GM23248 (cell line): ENCODE measurements at regions not wholly inside any gene's neighbourhood (a gene's known extent, or its start where the extent isn't known, plus 50 kb on each side); places are given as distances from the start of the nearest gene placed in this dataset.

Experiments used
- DNase-seq: peaks from one replicate; pipeline ENCODE4 v3.0.0-alpha.2; 2015
- H2AFZ ChIP-seq: fragments of 200-600 bp; sonication (generic); 2 replicates; pipeline ENCODE4 v1.6.1; 2016; ENCODE audit warnings: antibody characterized with exemption
- H3F3A ChIP-seq: fragments of 200-600 bp; sonication (generic); 2 replicates; pipeline ENCODE4 v1.6.1; 2016; ENCODE audit warnings: mild to moderate bottlenecking, antibody characterized with exemption, mixed run types; ENCODE audit not compliant: insufficient read depth
- H3K27ac ChIP-seq: fragments of 200-600 bp; sonication (generic); 2 replicates; pipeline ENCODE4 v1.5.1; 2016; ENCODE audit warnings: mild to moderate bottlenecking
- H3K27me3 ChIP-seq: fragments of 200-600 bp; sonication (generic); replicated peaks from 2 replicates; pipeline ENCODE4 v1.6.1; 2016; ENCODE audit warnings: mild to moderate bottlenecking; ENCODE audit not compliant: insufficient read depth
- H3K36me3 ChIP-seq: fragments of 200-600 bp; sonication (generic); 2 replicates; pipeline ENCODE4 v1.6.1; 2016; ENCODE audit warnings: low read depth, mild to moderate bottlenecking
- H3K4me1 ChIP-seq: fragments of 200-600 bp; sonication (generic); 2 replicates; pipeline ENCODE4 v1.6.1; 2016; ENCODE audit warnings: mild to moderate bottlenecking; ENCODE audit not compliant: insufficient read depth
- H3K4me2 ChIP-seq: fragments of 200-600 bp; sonication (generic); one replicate; pipeline ENCODE4 v1.6.1; 2016; ENCODE audit warnings: mild to moderate bottlenecking; ENCODE audit not compliant: unreplicated experiment
- H3K4me3 ChIP-seq: fragments of 200-600 bp; sonication (generic); 2 replicates; pipeline ENCODE4 v1.5.1; 2016; ENCODE audit warnings: mild to moderate bottlenecking
- H3K79me2 ChIP-seq: fragments of 200-600 bp; sonication (generic); 2 replicates; pipeline ENCODE4 v1.6.1; 2016; ENCODE audit warnings: mild to moderate bottlenecking; ENCODE audit not compliant: insufficient read depth
- H3K9ac ChIP-seq: fragments of 200-600 bp; sonication (generic); 2 replicates; pipeline ENCODE4 v1.6.1; 2016; ENCODE audit warnings: mild to moderate bottlenecking
- H3K9me2 ChIP-seq: fragments of 200-600 bp; sonication (generic); 2 replicates; pipeline ENCODE4 v1.6.1; 2016; ENCODE audit warnings: mixed run types, mild to moderate bottlenecking, moderate library complexity; ENCODE audit not compliant: insufficient read depth
- H3K9me3 ChIP-seq: fragments of 200-600 bp; sonication (generic); one replicate; pipeline ENCODE4 v1.6.1; 2017; ENCODE audit warnings: low read depth
- H4K20me1 ChIP-seq: fragments of 200-600 bp; sonication (generic); 2 replicates; pipeline ENCODE4 v1.6.0; 2016; ENCODE audit not compliant: insufficient read depth
- EZH2 ChIP-seq: fragments of 200-600 bp; sonication (generic); IDR thresholded peaks from 2 replicates; pipeline ENCODE4 v1.6.1; 2018; ENCODE audit warnings: antibody characterized with exemption, mild to moderate bottlenecking; ENCODE audit not compliant: insufficient read depth, poor library complexity, severe bottlenecking
- EZH2phosphoT487 ChIP-seq: fragments of 200-600 bp; sonication (generic); IDR thresholded peaks from 2 replicates; pipeline ENCODE4 v1.6.1; 2018; ENCODE audit warnings: antibody characterized with exemption, moderate library complexity, mild to moderate bottlenecking, low read depth; ENCODE audit not compliant: insufficient read depth
- WGBS, 2 experiments: methylation state at CpG; one replicate each; pipeline ENCODE4 v1.1.6; 2015 to 2017; ENCODE audit warnings: low lambda C conversion rate in 2 of 2, low coverage in 1 of 2; ENCODE audit errors: missing lambda C conversion rate in 2 of 2; 5-methylcytosine and 5-hydroxymethylcytosine counted together
- in situ Hi-C: fragments of 300-500 bp; cut with MboI; formaldehyde crosslinking; loops from 2 replicates; pipeline ENCODE4 v1.15.0; 2020

- H3K27ac ChIP-seq: no peak overlapping the region
- 75 to 79% methylated on average over 10 to 17 of the region's 17 CpGs for WGBS, 2 experiments
- in situ Hi-C loops: no loop called here
These were observed 219.0 kb upstream of the CST7 start for GRCh38 chr20:24729896-24730605.

GRCh38 chr20:24730750-24731149 is 218.3 kb upstream of the CST7 start:
- Histone ChIP-seq H2AFZ (no peak overlapping the region), H3K4me2 (no peak overlapping the region), H3K27ac (no peak overlapping the region), H3K27me3 (peaks cover 4% of the 10 kb centered on the region), H3K79me2 (no peaks in the 10 kb centered on the region), H3K4me1 (no peaks in the 10 kb centered on the region), H3K36me3 (no peaks in the 10 kb centered on the region), H3K9ac (no peak overlapping the region), H3K9me2 (no peaks in the 10 kb centered on the region), H3F3A (no peaks in the 10 kb centered on the region), H3K4me3 (no peak overlapping the region), H4K20me1 (no peaks in the 10 kb centered on the region), H3K9me3 (no peaks in the 10 kb centered on the region)
- DNase-seq: no peak
- 80 to 82% methylated on average over 8 to 10 of the region's 10 CpGs for WGBS, 2 experiments
- TF ChIP-seq EZH2phosphoT487 (no peak), EZH2 (no peak)
- in situ Hi-C loops: no loop called here

More at GRCh38 chr20:24729896-24730605, 219.0 kb upstream of the CST7 start:
- Histone ChIP-seq H3K79me2 (no peaks in the 10 kb centered on the region), H3K36me3 (no peaks in the 10 kb centered on the region), H3K4me3 (no peak overlapping the region), H3K9ac (no peak overlapping the region), H3K4me2 (no peak overlapping the region), H3K9me2 (no peaks in the 10 kb centered on the region), H3K27me3 (peaks cover 4% of the 10 kb centered on the region), H4K20me1 (no peaks in the 10 kb centered on the region), H3K9me3 (no peaks in the 10 kb centered on the region), H3F3A (no peaks in the 10 kb centered on the region), H2AFZ (no peak overlapping the region), H3K4me1 (no peaks in the 10 kb centered on the region)
- no peak for DNase-seq
- TF ChIP-seq EZH2 (no peak), EZH2phosphoT487 (no peak)

- WGBS, 2 experiments: 43 to 47% methylated on average over 10 of the region's 10 CpGs
- Histone ChIP-seq H2AFZ (no peak overlapping the region), H3K79me2 (no peaks in the 10 kb centered on the region), H3K27me3 (peaks cover 4% of the 10 kb centered on the region), H3K4me2 (no peak overlapping the region), H3F3A (no peaks in the 10 kb centered on the region), H3K4me1 (no peaks in the 10 kb centered on the region), H3K9me3 (no peaks in the 10 kb centered on the region), H3K27ac (no peak overlapping the region), H3K4me3 (no peak overlapping the region), H4K20me1 (no peaks in the 10 kb centered on the region), H3K36me3 (no peaks in the 10 kb centered on the region), H3K9me2 (no peaks in the 10 kb centered on the region), H3K9ac (no peak overlapping the region)
- TF ChIP-seq EZH2phosphoT487 (no peak), EZH2 (no peak)
- in situ Hi-C loops: no loop called here
- no peak for DNase-seq
These were observed 217.8 kb upstream of the CST7 start for GRCh38 chr20:24731312-24731711.

- TF ChIP-seq EZH2phosphoT487 (no peak), EZH2 (no peak)
- no peak overlapping the region for H3K4me2 ChIP-seq
- 25 to 27% methylated on average over 5 of the region's 5 CpGs for WGBS, 2 experiments
- H3F3A ChIP-seq: no peaks in the 10 kb centered on the region
- H3K9me3 ChIP-seq: no peaks in the 10 kb centered on the region
- H3K27me3 ChIP-seq: peaks cover 1% of the 10 kb centered on the region
- no peak overlapping the region for H2AFZ ChIP-seq
- in situ Hi-C loops: no loop called here
- H3K9me2 ChIP-seq: no peaks in the 10 kb centered on the region
- no peaks in the 10 kb centered on the region for H3K36me3 ChIP-seq
- H3K4me1 ChIP-seq: no peaks in the 10 kb centered on the region
- H3K9ac ChIP-seq: no peak overlapping the region
- H3K79me2 ChIP-seq: no peaks in the 10 kb centered on the region
- H4K20me1 ChIP-seq: no peaks in the 10 kb centered on the region
- H3K4me3 ChIP-seq: no peak overlapping the region
- no peak overlapping the region for H3K27ac ChIP-seq
- DNase-seq: no peak
These were observed 217.0 kb upstream of the CST7 start for GRCh38 chr20:24732076-24732475.
